GM12872 (cell line): ENCODE measurements at regions not wholly inside any gene's neighbourhood (a gene's known extent, or its start where the extent isn't known, plus 50 kb on each side); places are given as distances from the start of the nearest gene placed in this dataset.

ENCODE experiments used
- TF ChIP-seq, protein P1 (sequence below): IDR thresholded peaks from 3 replicates; pipeline ENCODE4 v1.5.1; 2011; ENCODE audit warnings: low read depth, mild to moderate bottlenecking, low read length, moderate library complexity; ENCODE audit not compliant: insufficient read depth

GRCh38 chr20:6705106-6705766 is 62.2 kb upstream of the BMP2 start:
- TF ChIP-seq, protein P1, sequence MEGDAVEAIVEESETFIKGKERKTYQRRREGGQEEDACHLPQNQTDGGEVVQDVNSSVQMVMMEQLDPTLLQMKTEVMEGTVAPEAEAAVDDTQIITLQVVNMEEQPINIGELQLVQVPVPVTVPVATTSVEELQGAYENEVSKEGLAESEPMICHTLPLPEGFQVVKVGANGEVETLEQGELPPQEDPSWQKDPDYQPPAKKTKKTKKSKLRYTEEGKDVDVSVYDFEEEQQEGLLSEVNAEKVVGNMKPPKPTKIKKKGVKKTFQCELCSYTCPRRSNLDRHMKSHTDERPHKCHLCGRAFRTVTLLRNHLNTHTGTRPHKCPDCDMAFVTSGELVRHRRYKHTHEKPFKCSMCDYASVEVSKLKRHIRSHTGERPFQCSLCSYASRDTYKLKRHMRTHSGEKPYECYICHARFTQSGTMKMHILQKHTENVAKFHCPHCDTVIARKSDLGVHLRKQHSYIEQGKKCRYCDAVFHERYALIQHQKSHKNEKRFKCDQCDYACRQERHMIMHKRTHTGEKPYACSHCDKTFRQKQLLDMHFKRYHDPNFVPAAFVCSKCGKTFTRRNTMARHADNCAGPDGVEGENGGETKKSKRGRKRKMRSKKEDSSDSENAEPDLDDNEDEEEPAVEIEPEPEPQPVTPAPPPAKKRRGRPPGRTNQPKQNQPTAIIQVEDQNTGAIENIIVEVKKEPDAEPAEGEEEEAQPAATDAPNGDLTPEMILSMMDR = no peak

DNA sequence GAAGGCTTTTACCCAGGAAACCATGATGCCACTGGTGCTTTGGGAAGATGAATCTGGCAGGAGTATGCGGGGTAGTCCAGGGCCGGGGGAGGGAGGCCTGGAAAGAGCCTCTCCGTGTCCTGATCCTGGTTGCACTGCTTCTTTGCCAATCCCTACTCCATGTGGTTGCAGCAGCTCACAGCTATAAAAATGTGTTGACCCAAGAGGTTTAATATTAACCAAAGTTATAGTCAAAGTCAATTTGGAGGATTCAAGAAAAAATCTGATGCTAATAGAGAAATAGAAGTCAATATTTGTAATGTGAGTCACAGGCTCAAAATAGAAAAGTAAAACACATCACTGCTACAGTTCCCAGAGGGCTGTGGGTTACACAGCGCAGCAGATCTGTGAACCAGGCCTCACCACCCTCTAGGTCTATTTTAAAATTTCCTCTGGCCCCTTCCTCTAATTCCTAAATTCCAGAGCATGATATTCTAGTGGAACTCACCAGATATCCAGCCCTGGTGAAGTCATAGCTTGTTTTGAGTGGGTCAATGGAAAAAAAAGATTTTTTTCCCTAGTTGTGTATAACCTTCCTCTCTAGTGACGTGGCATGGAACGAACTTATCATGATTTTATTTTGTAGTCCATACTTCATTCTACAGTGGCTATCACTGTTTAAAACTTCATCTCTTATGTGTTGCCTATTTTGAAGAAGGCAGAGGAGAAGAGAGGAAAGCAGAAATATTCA is 63.2 kb upstream of the BMP2 start:
- TF ChIP-seq, protein P1 = no peak

- TF ChIP-seq, protein P1 = no peak
Measured at GRCh38 chr20:6703656-6704055, 63.8 kb upstream of the BMP2 start.

DNA sequence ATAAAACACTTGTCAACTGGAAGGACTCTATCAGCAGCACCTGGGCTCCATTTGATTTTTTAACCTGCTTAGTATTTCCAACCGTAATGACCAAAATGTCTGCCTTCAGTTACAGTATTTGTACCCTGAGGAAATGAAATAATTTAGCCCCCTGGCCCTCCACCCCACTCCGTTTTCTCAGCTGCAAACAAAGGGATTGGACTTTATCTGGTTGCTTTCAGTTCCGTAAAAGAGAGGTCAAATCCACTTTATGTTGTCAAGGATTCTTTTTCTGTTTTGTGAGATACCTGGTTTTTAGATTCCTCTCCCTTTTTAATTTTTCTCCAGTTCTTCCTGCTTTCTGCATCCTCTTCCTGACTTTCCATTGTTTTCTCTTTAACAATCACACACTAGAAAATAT is 64.4 kb upstream of the BMP2 start:
- TF ChIP-seq, protein P1 = no peak

DNA sequence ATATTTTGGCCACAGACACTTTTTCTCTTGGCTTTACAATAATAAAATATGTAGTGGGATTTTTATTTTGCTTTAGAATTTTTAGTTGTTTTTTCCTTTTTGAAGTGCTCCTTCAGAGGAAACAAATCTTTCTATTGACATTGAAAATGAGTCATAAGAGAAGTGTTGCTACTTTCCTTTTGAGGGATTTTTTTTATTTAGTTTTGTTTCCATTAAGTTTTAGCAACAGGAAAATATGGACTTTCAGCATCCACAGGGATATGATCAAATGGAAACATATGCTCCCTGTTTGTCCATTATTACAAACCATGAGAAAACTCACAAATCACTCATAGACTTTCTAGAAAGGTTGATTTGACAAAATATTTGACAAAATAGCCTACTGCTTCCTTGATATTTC is 65.3 kb upstream of the BMP2 start:
- TF ChIP-seq, protein P1 = no peak

- TF ChIP-seq, protein P1 = no peak
Measured at GRCh38 chr20:6700563-6701329, 66.7 kb upstream of the BMP2 start.

- TF ChIP-seq, protein P1 = no peak
Measured at GRCh38 chr20:6699921-6700562, 67.4 kb upstream of the BMP2 start.
